ENCODE measurements at regions not wholly inside any gene's neighbourhood (a gene's known extent, or its start where the extent isn't known, plus 50 kb on each side); places are given as distances from the start of the nearest gene placed in this dataset.

GRCh38 chr13:99782669-99783068, 188.9 kb downstream of the ZIC5 start:
- TF ChIP-seq EP300 (IDR thresholded peaks at IDR 0.05) = no peak
- no peak for TF ChIP-seq CTCF (IDR thresholded peaks at IDR 0.05)
- TF ChIP-seq POLR2A (IDR thresholded peaks at IDR 0.05) = no peak
